ENCODE measurements at regions not wholly inside any gene's neighbourhood (a gene's known extent, or its start where the extent isn't known, plus 50 kb on each side); places are given as distances from the start of the nearest gene placed in this dataset.

GRCh38 chr1:73903092-73903491 lies 294.9 kb downstream of the LRRIQ3 start:
- TF ChIP-seq CTCF (IDR thresholded peaks at IDR 0.05; ENCODE audit: low read length) (no peak), EZH2 (optimal IDR thresholded peaks at IDR 0.05; ENCODE audit: low read depth, low read length) (no peak), EZH2phosphoT487 (IDR thresholded peaks at IDR 0.05; ENCODE audit: low read length) (no peak)
- Histone ChIP-seq H3K4me3 (ENCODE audit: low read length) (no peak overlapping the region), H3K36me3 (replicated peaks; ENCODE audit: insufficient read depth, low read length) (no peaks in the 10 kb centered on the region), H4K20me1 (ENCODE audit: insufficient read depth, low read length) (no peaks in the 10 kb centered on the region), H3K4me2 (ENCODE audit: low read depth, low read length) (peak overlapping the region; percentile 48; the same call in 1 of the 2 replicates), H3K9me2 (replicated peaks; ENCODE audit: insufficient read depth, low read length) (no peaks in the 10 kb centered on the region), H3K4me1 (ENCODE audit: low read length) (peaks cover 32% of the 10 kb centered on the region), H3K27me3 (replicated peaks; ENCODE audit: insufficient read depth, low read length) (no peaks in the 10 kb centered on the region), H2AFZ (ENCODE audit: low read length) (no peak overlapping the region), H3K9me3 (replicated peaks; ENCODE audit: insufficient read depth, low read length) (no peaks in the 10 kb centered on the region), H3K9ac (ENCODE audit: low read length) (no peak overlapping the region), H3K79me2 (ENCODE audit: low read length) (no peaks in the 10 kb centered on the region), H3K27ac (ENCODE audit: low read length) (no peak overlapping the region), H3F3A (ENCODE audit: insufficient read depth, low read length) (peaks cover 12% of the 10 kb centered on the region; the same call in 1 of the 2 replicates)
- DNase-seq: peak; percentile 84

- TF ChIP-seq CTCF (IDR thresholded peaks at IDR 0.05; ENCODE audit: low read length): no peak
- TF ChIP-seq EZH2 (optimal IDR thresholded peaks at IDR 0.05; ENCODE audit: low read depth, low read length): no peak
- no peak for TF ChIP-seq EZH2phosphoT487 (IDR thresholded peaks at IDR 0.05; ENCODE audit: low read length)
- Histone ChIP-seq H3K79me2 (ENCODE audit: low read length) (no peaks in the 10 kb centered on the region), H4K20me1 (ENCODE audit: insufficient read depth, low read length) (no peaks in the 10 kb centered on the region), H3K27ac (ENCODE audit: low read length) (no peak overlapping the region), H3K4me3 (ENCODE audit: low read length) (no peak overlapping the region), H3K9ac (ENCODE audit: low read length) (no peak overlapping the region), H3F3A (ENCODE audit: insufficient read depth, low read length) (peaks cover 12% of the 10 kb centered on the region; the same call in 1 of the 2 replicates), H3K36me3 (replicated peaks; ENCODE audit: insufficient read depth, low read length) (no peaks in the 10 kb centered on the region), H3K9me2 (replicated peaks; ENCODE audit: insufficient read depth, low read length) (no peaks in the 10 kb centered on the region), H3K27me3 (replicated peaks; ENCODE audit: insufficient read depth, low read length) (no peaks in the 10 kb centered on the region), H3K9me3 (replicated peaks; ENCODE audit: insufficient read depth, low read length) (no peaks in the 10 kb centered on the region), H3K4me1 (ENCODE audit: low read length) (peaks cover 32% of the 10 kb centered on the region), H2AFZ (ENCODE audit: low read length) (no peak overlapping the region), H3K4me2 (ENCODE audit: low read depth, low read length) (no peak overlapping the region)
- DNase-seq: no peak
Measured at GRCh38 chr1:73901738-73902137, 296.2 kb downstream of the LRRIQ3 start.

- no peaks in the 10 kb centered on the region for H3K9me3 ChIP-seq (replicated peaks; ENCODE audit: insufficient read depth, low read length)
- no peaks in the 10 kb centered on the region for H3K27me3 ChIP-seq (replicated peaks; ENCODE audit: insufficient read depth, low read length)
- no peaks in the 10 kb centered on the region for H3K36me3 ChIP-seq (replicated peaks; ENCODE audit: insufficient read depth, low read length)
- TF ChIP-seq EZH2 (optimal IDR thresholded peaks at IDR 0.05; ENCODE audit: low read depth, low read length): no peak
- TF ChIP-seq EZH2phosphoT487 (IDR thresholded peaks at IDR 0.05; ENCODE audit: low read length): no peak
- TF ChIP-seq CTCF (IDR thresholded peaks at IDR 0.05; ENCODE audit: low read length): no peak
- no peak overlapping the region for H2AFZ ChIP-seq (ENCODE audit: low read length)
- no peak overlapping the region for H3K4me3 ChIP-seq (ENCODE audit: low read length)
- DNase-seq: peak; percentile 92
- peaks cover 32% of the 10 kb centered on the region for H3K4me1 ChIP-seq (ENCODE audit: low read length)
- peaks cover 12% of the 10 kb centered on the region; the same call in 1 of the 2 replicates for H3F3A ChIP-seq (ENCODE audit: insufficient read depth, low read length)
- H3K4me2 ChIP-seq (ENCODE audit: low read depth, low read length): peak overlapping the region; percentile 56
- H3K9me2 ChIP-seq (replicated peaks; ENCODE audit: insufficient read depth, low read length): no peaks in the 10 kb centered on the region
- H4K20me1 ChIP-seq (ENCODE audit: insufficient read depth, low read length): no peaks in the 10 kb centered on the region
- H3K79me2 ChIP-seq (ENCODE audit: low read length): no peaks in the 10 kb centered on the region
- no peak overlapping the region for H3K9ac ChIP-seq (ENCODE audit: low read length)
- H3K27ac ChIP-seq (ENCODE audit: low read length): peak overlapping the region; percentile 11; the same call in 1 of the 2 replicates
Measured at GRCh38 chr1:73899311-73899710, 298.7 kb downstream of the LRRIQ3 start.
